NCI-H82 (cell line): ENCODE measurements at regions not wholly inside any gene's neighbourhood (a gene's known extent, or its start where the extent isn't known, plus 50 kb on each side); places are given as distances from the start of the nearest gene placed in this dataset.
"Not testable (repeated sequence)": the region's sequence is repeated elsewhere in the genome, so short reads cannot be mapped to it uniquely, and the experiment has no call there.

ENCODE experiments used
- DNase-seq: peaks from one replicate; lab custom pipeline; 2025; lab: John Stamatoyannopoulos, UW

DNA sequence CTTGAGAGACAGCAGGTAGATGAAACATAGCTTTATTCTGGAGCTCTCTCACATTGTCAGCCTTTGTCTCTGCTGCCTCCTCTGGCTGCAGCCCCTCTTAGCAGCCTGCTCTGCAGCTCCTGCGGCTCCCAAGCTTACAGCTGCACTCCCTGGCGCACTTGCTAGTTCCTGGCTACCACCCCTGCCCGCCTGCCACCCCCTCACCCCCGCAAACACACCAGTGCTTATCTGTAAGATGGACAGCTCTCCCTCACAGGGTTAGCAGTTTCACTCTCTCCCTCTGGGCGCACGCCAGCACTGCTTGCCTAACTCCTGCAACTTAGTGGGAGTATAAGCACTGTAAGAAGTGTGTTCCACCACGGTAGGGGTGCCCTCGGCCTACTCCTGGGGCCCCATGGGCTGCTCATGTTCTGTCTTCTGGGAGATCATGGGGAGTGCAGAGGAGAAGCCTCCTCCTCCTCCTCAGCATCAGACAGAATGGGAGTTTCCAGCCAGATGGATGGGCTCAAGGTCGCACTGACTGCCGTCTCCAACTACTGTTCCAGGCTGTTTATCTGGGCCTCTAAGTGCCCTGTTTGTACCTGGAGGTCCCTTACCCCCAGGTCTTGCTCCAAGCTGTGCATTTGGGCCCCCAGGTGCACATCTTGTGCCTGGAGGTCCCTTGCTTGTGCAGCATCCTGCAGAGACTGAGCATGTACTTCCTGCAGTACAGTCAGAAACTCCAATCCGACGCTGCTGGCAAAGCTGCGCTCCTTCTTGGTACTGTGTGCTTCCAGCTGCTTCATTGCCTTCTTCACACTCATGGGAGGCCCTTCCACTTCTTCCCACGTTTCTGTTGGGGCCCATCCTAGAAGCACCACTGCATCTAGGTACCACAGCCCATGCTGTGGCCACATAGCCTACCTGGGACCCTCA is 1388.1 kb downstream of the AMY1C start:
- DNase-seq, result peak; percentile 73

- peak; percentile 59 for DNase-seq
These were observed 1388.8 kb downstream of the AMY1C start for GRCh38 chr1:105138458-105138893.

DNA sequence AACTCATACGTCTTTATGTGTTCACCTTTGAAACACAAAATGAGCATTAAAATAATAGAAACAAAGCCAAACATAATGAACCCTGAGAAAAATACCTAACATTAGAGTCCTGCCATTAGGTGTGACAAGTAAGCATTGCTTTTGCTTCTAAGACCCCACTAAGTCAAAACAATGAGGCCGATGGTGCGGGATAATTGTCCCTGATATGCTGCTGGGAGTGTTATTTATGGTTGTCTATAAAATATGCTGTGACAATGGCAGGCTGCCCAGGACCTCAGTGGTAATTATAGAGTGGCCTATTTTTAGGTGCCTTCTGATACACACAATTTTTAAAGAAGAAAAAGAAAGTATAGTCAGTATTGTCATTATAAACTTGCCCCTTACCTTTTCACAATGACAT is 1423.1 kb downstream of the AMY1C start:
- DNase-seq, result no peak

DNA sequence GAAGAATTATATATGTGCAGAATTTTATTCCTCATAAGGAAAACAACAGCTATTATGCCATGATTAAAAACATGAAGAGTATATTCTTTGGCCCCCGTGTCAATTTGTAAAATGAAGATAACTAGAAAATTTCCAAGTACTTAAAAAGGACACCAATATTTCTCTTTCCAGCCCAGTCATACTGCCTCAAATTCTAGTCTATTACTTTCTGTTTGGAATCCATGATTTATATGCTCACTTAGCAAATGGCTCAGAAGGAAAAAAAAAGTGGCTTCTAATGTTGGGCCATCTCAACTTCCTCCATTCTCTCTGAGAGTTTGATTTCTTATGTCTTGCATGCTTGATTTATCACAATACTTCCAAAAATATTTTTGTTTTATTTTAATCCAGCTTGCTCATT is 1431.1 kb downstream of the AMY1C start:
- no peak for DNase-seq

- no peak for DNase-seq
These were observed 1455.2 kb downstream of the AMY1C start for GRCh38 chr1:105204836-105205371.

DNA sequence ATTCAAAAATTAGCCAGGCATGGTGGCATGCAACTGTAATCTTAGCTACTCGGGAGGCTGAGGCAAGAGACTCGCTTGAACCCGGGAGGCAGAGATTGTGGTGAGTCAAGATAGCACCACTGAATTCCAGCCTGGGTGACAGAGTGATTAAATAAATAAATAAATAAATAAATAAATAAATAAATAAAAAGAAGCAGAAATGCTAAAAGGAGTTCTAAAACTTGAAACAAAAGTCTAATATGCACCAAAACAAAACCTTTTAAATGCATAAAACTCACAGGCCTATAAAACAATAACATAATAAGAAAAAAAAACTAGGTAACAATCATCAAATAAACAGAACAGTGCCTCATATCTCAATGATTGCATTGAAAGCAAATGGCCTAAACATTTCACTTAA is 1458.9 kb downstream of the AMY1C start:
- no peak for DNase-seq

GRCh38 chr1:105210747-105211146 is 1461.0 kb downstream of the AMY1C start:
- no peak for DNase-seq

DNA sequence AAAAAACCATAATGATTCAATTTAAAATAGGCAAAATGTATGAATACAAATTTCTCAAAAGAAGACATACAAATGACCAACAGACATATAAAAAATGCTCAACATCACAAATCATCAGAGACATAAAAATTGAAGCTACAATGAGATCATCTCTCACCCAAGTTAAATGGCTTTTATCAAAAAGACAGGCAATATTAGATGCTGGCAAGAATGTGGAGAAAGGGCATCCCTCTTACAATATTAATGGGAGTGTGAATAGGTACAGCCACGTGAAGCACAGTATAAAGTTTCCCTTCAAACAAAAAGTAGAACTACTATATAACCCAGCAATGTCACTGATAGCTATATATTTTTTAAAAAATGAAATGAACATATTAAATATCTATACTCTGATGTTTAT is 1481.7 kb downstream of the AMY1C start:
- no peak for DNase-seq

DNA sequence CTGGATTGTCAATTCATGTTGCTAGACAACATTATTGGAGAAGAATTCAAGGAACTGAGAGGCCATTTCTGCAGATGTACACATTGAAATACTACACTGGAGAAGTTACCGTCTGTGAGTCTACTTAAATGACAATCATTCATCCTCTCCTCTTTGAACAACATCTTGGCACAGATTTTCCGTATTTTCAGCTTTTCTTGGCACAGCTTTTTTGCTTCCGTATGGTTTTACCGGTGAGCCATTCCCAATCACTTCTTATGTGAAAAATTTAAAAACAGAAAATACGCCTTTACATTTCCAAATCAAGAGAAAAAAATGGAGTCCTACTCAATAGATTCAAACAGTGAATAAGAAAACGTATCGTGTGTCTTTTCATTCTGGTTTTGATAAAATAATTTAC is 1493.7 kb downstream of the AMY1C start:
- DNase-seq, result no peak

GRCh38 chr1:105243969-105244368 is 1494.3 kb downstream of the AMY1C start:
- DNase-seq, result no peak

DNA sequence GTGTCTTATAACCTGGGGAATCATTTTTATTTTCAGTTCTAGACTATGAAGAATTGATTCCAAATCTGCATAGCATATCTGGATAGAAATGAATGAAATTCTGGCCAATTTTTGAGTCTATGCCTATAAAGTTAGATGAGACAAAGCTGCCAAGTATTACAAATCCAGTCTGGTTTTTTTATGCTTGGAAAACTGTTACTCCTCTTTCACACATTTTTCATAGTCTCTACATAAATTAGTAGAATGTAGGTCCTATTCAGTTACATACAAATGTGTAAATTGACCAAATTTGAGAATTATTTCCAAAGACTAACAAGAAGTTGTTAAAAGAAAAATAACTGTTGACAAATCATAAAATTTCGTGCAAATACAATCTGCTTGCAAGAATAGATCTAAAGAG is 1505.2 kb downstream of the AMY1C start:
- no peak for DNase-seq

DNA sequence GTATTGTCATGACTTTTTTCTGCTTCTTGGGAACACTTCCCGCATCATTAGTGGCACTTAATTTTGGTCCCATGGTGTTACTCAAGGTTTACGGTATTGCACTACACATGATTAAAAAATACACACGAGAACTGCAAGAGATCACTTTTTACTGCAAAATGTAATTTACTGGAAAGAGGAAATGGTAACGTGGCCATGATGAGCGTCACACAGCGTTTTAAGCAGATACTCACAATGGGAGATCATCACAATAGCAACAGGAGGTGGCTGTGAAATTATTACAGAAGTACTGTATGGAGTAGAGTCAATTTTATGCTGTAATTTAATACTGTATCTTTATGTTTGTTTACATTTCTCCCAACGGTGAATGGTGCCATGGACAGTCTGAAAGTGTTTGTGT is 1510.3 kb downstream of the AMY1C start:
- no peak for DNase-seq

DNA sequence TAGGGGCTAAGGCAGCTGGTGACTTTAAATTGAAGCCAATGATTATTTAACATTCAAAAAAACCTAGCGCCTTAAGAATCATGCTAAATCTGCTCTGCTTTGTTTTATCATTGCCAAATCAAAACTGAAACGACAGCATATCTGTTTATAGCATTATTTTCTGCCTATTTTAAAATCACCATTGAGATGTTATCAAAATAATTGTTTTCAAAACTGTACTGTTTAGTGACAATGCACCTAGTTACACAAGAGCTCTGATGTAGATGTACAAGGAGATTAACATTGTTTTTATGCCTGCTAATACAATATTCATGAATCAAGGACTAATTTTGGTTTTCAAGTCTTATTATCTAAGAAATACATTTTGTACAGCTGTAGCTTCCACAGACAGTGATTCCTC is 1521.3 kb downstream of the AMY1C start:
- no peak for DNase-seq

GRCh38 chr1:105272376-105272775 is 1522.7 kb downstream of the AMY1C start:
- not testable (repeated sequence) for DNase-seq

GRCh38 chr1:105294838-105295237 is 1545.1 kb downstream of the AMY1C start:
- no peak for DNase-seq

DNA sequence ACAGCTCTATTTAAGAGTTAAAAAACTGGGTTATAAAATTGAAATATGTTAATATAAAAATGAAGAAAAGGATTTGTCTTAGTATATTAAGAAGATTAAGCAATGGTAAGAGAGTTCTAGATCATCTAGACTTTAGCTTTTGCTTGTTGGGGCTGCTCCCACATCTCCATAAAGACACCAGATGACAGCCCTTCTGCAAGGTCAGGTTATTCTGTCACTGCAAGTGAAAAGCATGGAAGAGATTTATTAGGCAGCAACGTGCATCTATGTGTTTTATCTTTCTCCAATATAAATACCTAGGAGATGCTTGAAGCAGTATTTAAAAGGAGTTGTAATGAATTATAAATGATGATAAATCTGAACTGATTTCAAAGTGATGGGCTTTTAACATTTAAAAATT is 1560.4 kb downstream of the AMY1C start:
- no peak for DNase-seq

DNA sequence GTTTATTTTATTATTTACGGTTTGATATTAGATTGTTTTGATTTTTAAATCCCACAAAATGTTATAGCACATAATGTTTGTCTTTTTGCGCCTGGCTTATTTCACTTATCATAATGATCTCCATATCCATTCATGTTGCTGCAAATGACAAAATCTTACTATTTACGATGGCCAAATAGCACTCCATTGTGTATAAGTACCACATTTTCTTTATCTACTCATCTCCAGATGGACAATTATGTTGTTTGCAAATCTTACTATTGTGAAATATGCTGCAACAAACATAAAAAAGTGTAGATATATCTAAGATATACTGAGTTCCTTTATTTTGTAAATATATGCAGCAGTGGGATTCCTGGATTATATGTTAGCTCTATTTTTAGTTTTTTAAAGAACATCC is 1568.3 kb downstream of the AMY1C start:
- DNase-seq, result no peak

DNA sequence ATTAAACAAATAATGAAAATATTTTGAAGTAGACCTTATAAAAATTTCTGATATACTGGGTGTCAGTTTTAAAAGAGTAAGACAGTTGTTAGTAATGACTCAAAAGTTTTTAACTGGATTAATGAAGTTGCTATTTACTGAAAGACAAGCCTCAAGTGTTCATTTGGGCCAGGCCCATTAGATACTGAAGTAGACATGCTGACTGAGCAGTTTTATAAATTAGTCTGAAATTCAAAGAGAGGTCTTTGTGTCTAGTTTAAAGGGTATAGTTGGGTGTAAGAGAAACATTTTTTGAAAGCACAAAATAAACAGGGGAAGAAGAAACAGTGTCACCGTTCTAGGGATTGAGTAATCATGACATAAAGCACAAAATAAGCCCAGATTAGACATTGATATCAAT is 1577.2 kb downstream of the AMY1C start:
- no peak for DNase-seq

GRCh38 chr1:105337420-105337819 is 1587.7 kb downstream of the AMY1C start:
- DNase-seq, result peak; percentile 52

DNA sequence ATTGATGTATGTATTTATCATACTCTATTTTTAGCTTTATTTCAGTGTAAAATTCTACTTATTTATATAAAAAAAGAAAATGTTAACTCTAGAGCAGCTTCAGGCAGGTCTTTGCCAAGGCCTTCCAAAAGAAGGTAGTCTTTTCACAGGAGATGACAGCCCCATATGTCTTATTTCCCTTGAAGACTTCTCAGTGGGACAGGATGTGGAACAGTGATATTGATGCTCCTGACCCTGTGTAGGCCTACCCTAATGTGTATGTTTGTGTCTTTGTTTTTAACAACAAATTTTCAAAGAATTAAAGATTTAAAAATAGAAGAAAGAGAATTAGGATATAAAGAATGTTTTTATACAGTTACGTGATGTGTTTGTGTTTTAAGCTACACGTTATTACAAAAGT is 1593.6 kb downstream of the AMY1C start:
- DNase-seq, result no peak

DNA sequence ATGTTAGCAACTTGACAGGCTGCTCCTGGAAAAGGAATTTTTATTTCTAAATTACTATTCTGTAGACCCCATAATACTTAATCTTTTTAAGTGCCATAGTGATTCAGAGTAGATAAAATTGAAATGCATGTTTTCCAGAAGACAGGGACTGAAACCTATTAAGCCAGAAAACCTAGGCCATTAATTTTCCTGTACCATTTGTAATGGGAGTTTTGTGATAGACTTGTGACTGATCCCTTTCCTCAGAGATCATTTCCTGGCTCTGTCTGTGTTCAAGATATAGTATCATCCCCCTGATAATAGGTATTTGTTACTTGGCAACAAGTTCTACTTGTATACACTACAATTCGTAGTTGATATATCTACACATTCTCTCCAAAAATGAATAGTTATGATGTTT is 1609.8 kb downstream of the AMY1C start:
- peak; percentile 4 for DNase-seq

GRCh38 chr1:105362438-105362837 is 1612.7 kb downstream of the AMY1C start:
- DNase-seq, result no peak

DNA sequence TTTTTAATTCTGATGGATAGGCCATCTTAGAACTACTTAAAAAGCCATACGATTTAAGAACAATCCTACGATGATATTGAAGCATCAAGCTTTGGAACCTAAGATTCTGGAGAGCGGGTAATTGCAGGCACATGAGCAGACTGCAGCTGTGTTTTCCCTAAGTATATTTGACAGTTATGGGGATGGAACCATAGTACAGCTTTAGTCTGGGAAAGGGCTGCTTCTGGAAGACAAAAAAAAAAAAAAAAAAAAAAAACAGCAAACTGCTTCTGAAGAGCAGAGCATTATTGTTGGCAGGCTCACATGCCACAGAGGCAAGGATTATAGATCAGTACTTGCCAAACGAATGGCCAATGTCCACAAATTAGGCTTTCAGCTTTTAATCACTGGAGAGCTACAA is 1618.7 kb downstream of the AMY1C start:
- DNase-seq, result peak; percentile 31

- DNase-seq, result peak; percentile 8
These were observed 1624.0 kb downstream of the AMY1C start for GRCh38 chr1:105373681-105374080.
